OCI-LY1 (cell line): ENCODE measurements at regions not wholly inside any gene's neighbourhood (a gene's known extent, or its start where the extent isn't known, plus 50 kb on each side); places are given as distances from the start of the nearest gene placed in this dataset.

Experiments
- H2AFZ ChIP-seq: fragments of 200-600 bp; sonication (generic), shearing (Covaris generic); 2 replicates; pipeline ENCODE4 v1.6.0; 2014; ENCODE audit warnings: antibody characterized with exemption, mild to moderate bottlenecking, low read length
- H3F3A ChIP-seq: fragments of 200-600 bp; sonication (generic), shearing (Covaris generic); 2 replicates; pipeline ENCODE4 v1.6.0; 2014; ENCODE audit warnings: mild to moderate bottlenecking, antibody characterized with exemption, low read length, moderate library complexity; ENCODE audit not compliant: insufficient read depth
- H3K27ac ChIP-seq: fragments of 200-600 bp; sonication (generic); 2 replicates; pipeline ENCODE4 v1.5.1; 2014; ENCODE audit warnings: low read length, mixed run types, mild to moderate bottlenecking, low read depth; ENCODE audit not compliant: poor library complexity, severe bottlenecking
- H3K27me3 ChIP-seq: fragments of 200-600 bp; sonication (generic); 2 replicates; pipeline ENCODE4 v1.6.0; 2014; ENCODE audit warnings: antibody characterized with exemption, mild to moderate bottlenecking, low read length, moderate library complexity; ENCODE audit not compliant: insufficient read depth
- H3K36me3 ChIP-seq: fragments of 200-600 bp; sonication (generic); 2 replicates; pipeline ENCODE4 v1.6.1; 2014; ENCODE audit warnings: mild to moderate bottlenecking, antibody characterized with exemption, low read length, moderate library complexity, mixed read lengths; ENCODE audit not compliant: insufficient read depth
- H3K4me1 ChIP-seq: fragments of 200-600 bp; sonication (generic); 2 replicates; pipeline ENCODE4 v1.5.1; 2014; ENCODE audit warnings: mild to moderate bottlenecking, low read length, moderate library complexity; ENCODE audit not compliant: insufficient read depth, severe bottlenecking
- H3K4me2 ChIP-seq: fragments of 200-600 bp; sonication (generic), shearing (Covaris generic); 2 replicates; pipeline ENCODE4 v1.6.1; 2014; ENCODE audit warnings: low read length
- H3K4me3 ChIP-seq: fragments of 200-600 bp; sonication (generic); 2 replicates; pipeline ENCODE4 v1.5.1; 2014; ENCODE audit warnings: low read length, low read depth, mild to moderate bottlenecking, mixed read lengths; ENCODE audit not compliant: poor library complexity, severe bottlenecking
- H3K79me2 ChIP-seq: fragments of 200-600 bp; shearing (Covaris generic); 2 replicates; pipeline ENCODE4 v1.6.1; 2016; ENCODE audit warnings: mixed run types, low read length, mixed read lengths; ENCODE audit not compliant: insufficient read depth
- H3K9ac ChIP-seq: fragments of 200-600 bp; sonication (generic), shearing (Covaris generic); 2 replicates; pipeline ENCODE4 v1.6.1; 2014; ENCODE audit warnings: mild to moderate bottlenecking, low read length, mixed read lengths
- H3K9me2 ChIP-seq: fragments of 200-600 bp; sonication (generic), shearing (Covaris generic); 2 replicates; pipeline ENCODE4 v1.6.1; 2014; ENCODE audit warnings: low read depth, mild to moderate bottlenecking, low read length, mixed read lengths
- H3K9me3 ChIP-seq: fragments of 200-600 bp; shearing (Covaris generic); 2 replicates; pipeline ENCODE4 v1.6.1; 2014; ENCODE audit warnings: low read length, mixed read lengths
- H4K20me1 ChIP-seq: fragments of 200-600 bp; sonication (generic), shearing (Covaris generic); 2 replicates; pipeline ENCODE4 v1.6.0; 2016; ENCODE audit warnings: mild to moderate bottlenecking, low read length; ENCODE audit not compliant: insufficient read depth
- CTCF ChIP-seq: fragments of 200-600 bp; sonication (generic), shearing (Covaris generic); IDR thresholded peaks from 2 replicates; pipeline ENCODE4 v1.5.1; 2017; ENCODE audit warnings: mild to moderate bottlenecking, antibody characterized with exemption, low read length, moderate library complexity, mixed read lengths
- EZH2 ChIP-seq: fragments of 200-600 bp; sonication (generic), shearing (Covaris generic); IDR thresholded peaks from 2 replicates; pipeline ENCODE4 v1.8.0; 2017; ENCODE audit warnings: borderline replicate concordance, mixed run types, mild to moderate bottlenecking, antibody characterized with exemption, low read length, moderate library complexity, mixed read lengths

- no peaks in the 10 kb centered on the region for H3K36me3 ChIP-seq
- H3K27me3 ChIP-seq, result no peaks in the 10 kb centered on the region
- H3K79me2 ChIP-seq, result no peaks in the 10 kb centered on the region
- H3K4me1 ChIP-seq, result no peaks in the 10 kb centered on the region
- no peak overlapping the region for H2AFZ ChIP-seq
- H3K27ac ChIP-seq, result no peak overlapping the region
- H3K9ac ChIP-seq, result no peak overlapping the region
- TF ChIP-seq EZH2, result no peak
- no peak for TF ChIP-seq CTCF
- H4K20me1 ChIP-seq, result no peaks in the 10 kb centered on the region
- no peaks in the 10 kb centered on the region for H3K9me3 ChIP-seq
- no peaks in the 10 kb centered on the region for H3K9me2 ChIP-seq
- no peak overlapping the region for H3K4me2 ChIP-seq
- no peaks in the 10 kb centered on the region for H3F3A ChIP-seq
- H3K4me3 ChIP-seq, result no peak overlapping the region
Measured at GRCh38 chr14:97444248-97444647, 647.1 kb downstream of the VRK1 start.

- no peaks in the 10 kb centered on the region for H3K27me3 ChIP-seq
- H3K27ac ChIP-seq, result no peak overlapping the region
- no peak overlapping the region for H2AFZ ChIP-seq
- H3K9me3 ChIP-seq, result no peaks in the 10 kb centered on the region
- no peaks in the 10 kb centered on the region for H3K9me2 ChIP-seq
- no peaks in the 10 kb centered on the region for H4K20me1 ChIP-seq
- H3K4me2 ChIP-seq, result no peak overlapping the region
- H3K9ac ChIP-seq, result no peak overlapping the region
- no peaks in the 10 kb centered on the region for H3F3A ChIP-seq
- H3K4me1 ChIP-seq, result no peaks in the 10 kb centered on the region
- no peak for TF ChIP-seq CTCF
- TF ChIP-seq EZH2, result no peak
- H3K79me2 ChIP-seq, result no peaks in the 10 kb centered on the region
- H3K4me3 ChIP-seq, result no peak overlapping the region
- H3K36me3 ChIP-seq, result no peaks in the 10 kb centered on the region
Measured at GRCh38 chr14:97445367-97445766, 648.2 kb downstream of the VRK1 start.

GRCh38 chr14:97446087-97446486 is 648.9 kb downstream of the VRK1 start:
- no peaks in the 10 kb centered on the region for H3K4me1 ChIP-seq
- H3K27ac ChIP-seq, result no peak overlapping the region
- H4K20me1 ChIP-seq, result no peaks in the 10 kb centered on the region
- H3F3A ChIP-seq, result no peaks in the 10 kb centered on the region
- H3K4me2 ChIP-seq, result no peak overlapping the region
- no peaks in the 10 kb centered on the region for H3K9me2 ChIP-seq
- no peak overlapping the region for H3K9ac ChIP-seq
- no peaks in the 10 kb centered on the region for H3K79me2 ChIP-seq
- no peak overlapping the region for H2AFZ ChIP-seq
- H3K27me3 ChIP-seq, result no peaks in the 10 kb centered on the region
- no peak for TF ChIP-seq CTCF
- TF ChIP-seq EZH2, result no peak
- H3K4me3 ChIP-seq, result no peak overlapping the region
- no peaks in the 10 kb centered on the region for H3K9me3 ChIP-seq
- H3K36me3 ChIP-seq, result no peaks in the 10 kb centered on the region
